ENCODE measurements at regions not wholly inside any gene's neighbourhood (a gene's known extent, or its start where the extent isn't known, plus 50 kb on each side); places are given as distances from the start of the nearest gene placed in this dataset.
"Not testable (repeated sequence)": the region's sequence is repeated elsewhere in the genome, so short reads cannot be mapped to it uniquely, and the experiment has no call there.

GRCh38 chr2:84173041-84173440 lies 286.0 kb downstream of the SUCLG1 start:
- no peak overlapping the region for H3K4me3 ChIP-seq (ENCODE audit: low read length)
- no peak for DNase-seq (ENCODE audit: low read depth, low spot score)

- no peak overlapping the region for H3K4me3 ChIP-seq (ENCODE audit: low read length)
- DNase-seq (ENCODE audit: low read depth, low spot score): no peak
Measured at GRCh38 chr2:84170979-84171378, 288.1 kb downstream of the SUCLG1 start.

- DNase-seq (ENCODE audit: low read depth, low spot score): no peak
- no peak overlapping the region for H3K4me3 ChIP-seq (ENCODE audit: low read length)
Measured at GRCh38 chr2:84169871-84170270, 289.2 kb downstream of the SUCLG1 start.

GRCh38 chr2:84168552-84168951 lies 290.5 kb downstream of the SUCLG1 start:
- H3K4me3 ChIP-seq (ENCODE audit: low read length); DNase-seq (ENCODE audit: low read depth, low spot score): not testable (repeated sequence)

GRCh38 chr2:84165256-84165655 lies 293.8 kb downstream of the SUCLG1 start:
- DNase-seq (ENCODE audit: low read depth, low spot score): no peak
- no peak overlapping the region for H3K4me3 ChIP-seq (ENCODE audit: low read length)

GRCh38 chr2:84160453-84160852 lies 298.6 kb downstream of the SUCLG1 start:
- H3K4me3 ChIP-seq (ENCODE audit: low read length): no peak overlapping the region
- DNase-seq (ENCODE audit: low read depth, low spot score): no peak

GRCh38 chr2:84158605-84159004 lies 300.5 kb downstream of the SUCLG1 start:
- no peak overlapping the region for H3K4me3 ChIP-seq (ENCODE audit: low read length)
- no peak for DNase-seq (ENCODE audit: low read depth, low spot score)

- H3K4me3 ChIP-seq (ENCODE audit: low read length): no peak overlapping the region
- DNase-seq (ENCODE audit: low read depth, low spot score): no peak
Measured at GRCh38 chr2:84152462-84152861, 306.6 kb downstream of the SUCLG1 start.

- H3K4me3 ChIP-seq (ENCODE audit: low read length): no peak overlapping the region
- DNase-seq (ENCODE audit: low read depth, low spot score): no peak
Measured at GRCh38 chr2:84144345-84144744, 314.7 kb downstream of the SUCLG1 start.

GRCh38 chr2:84137034-84137433 lies 322.0 kb downstream of the SUCLG1 start:
- no peak for DNase-seq (ENCODE audit: low read depth, low spot score)
- H3K4me3 ChIP-seq (ENCODE audit: low read length): no peak overlapping the region

- H3K4me3 ChIP-seq (ENCODE audit: low read length): no peak overlapping the region
- no peak for DNase-seq (ENCODE audit: low read depth, low spot score)
Measured at GRCh38 chr2:84132370-84132769, 326.7 kb downstream of the SUCLG1 start.

- DNase-seq (ENCODE audit: low read depth, low spot score): no peak
- no peak overlapping the region for H3K4me3 ChIP-seq (ENCODE audit: low read length)
Measured at GRCh38 chr2:84131278-84131830, 327.7 kb downstream of the SUCLG1 start.

- DNase-seq (ENCODE audit: low read depth, low spot score): no peak
Measured at GRCh38 chr2:84129018-84129417, 330.1 kb downstream of the SUCLG1 start.

GRCh38 chr2:84127812-84128211 lies 331.3 kb downstream of the SUCLG1 start:
- not testable (repeated sequence) for DNase-seq (ENCODE audit: low read depth, low spot score); H3K4me3 ChIP-seq (ENCODE audit: low read length)

More at GRCh38 chr2:84129018-84129417, 330.1 kb downstream of the SUCLG1 start:
- no peak overlapping the region for H3K4me3 ChIP-seq (ENCODE audit: low read length)

- DNase-seq (ENCODE audit: low read depth, low spot score): no peak
- H3K4me3 ChIP-seq (ENCODE audit: low read length): no peak overlapping the region
Measured at GRCh38 chr2:84126530-84126929, 332.6 kb downstream of the SUCLG1 start.

- DNase-seq (ENCODE audit: low read depth, low spot score): no peak
- H3K4me3 ChIP-seq (ENCODE audit: low read length): no peak overlapping the region
Measured at GRCh38 chr2:84126084-84126483, 333.0 kb downstream of the SUCLG1 start.

GRCh38 chr2:84116143-84116542 lies 342.9 kb downstream of the SUCLG1 start:
- no peak overlapping the region for H3K4me3 ChIP-seq (ENCODE audit: low read length)
- no peak for DNase-seq (ENCODE audit: low read depth, low spot score)

GRCh38 chr2:84115173-84115857 lies 343.8 kb downstream of the SUCLG1 start:
- no peak for DNase-seq (ENCODE audit: low read depth, low spot score)
- no peak overlapping the region for H3K4me3 ChIP-seq (ENCODE audit: low read length)

- not testable (repeated sequence) for DNase-seq (ENCODE audit: low read depth, low spot score)
Measured at GRCh38 chr2:84103816-84104527, 355.1 kb downstream of the SUCLG1 start.

GRCh38 chr2:84102274-84102673 lies 356.8 kb downstream of the SUCLG1 start:
- no peak for DNase-seq (ENCODE audit: low read depth, low spot score)
- no peak overlapping the region for H3K4me3 ChIP-seq (ENCODE audit: low read length)

More at GRCh38 chr2:84103816-84104527, 355.1 kb downstream of the SUCLG1 start:
- H3K4me3 ChIP-seq (ENCODE audit: low read length): not testable (repeated sequence)
